ENCODE measurements at regions not wholly inside any gene's neighbourhood (a gene's known extent, or its start where the extent isn't known, plus 50 kb on each side); places are given as distances from the start of the nearest gene placed in this dataset.
"Not testable (repeated sequence)": the region's sequence is repeated elsewhere in the genome, so short reads cannot be mapped to it uniquely, and the experiment has no call there.

DNA sequence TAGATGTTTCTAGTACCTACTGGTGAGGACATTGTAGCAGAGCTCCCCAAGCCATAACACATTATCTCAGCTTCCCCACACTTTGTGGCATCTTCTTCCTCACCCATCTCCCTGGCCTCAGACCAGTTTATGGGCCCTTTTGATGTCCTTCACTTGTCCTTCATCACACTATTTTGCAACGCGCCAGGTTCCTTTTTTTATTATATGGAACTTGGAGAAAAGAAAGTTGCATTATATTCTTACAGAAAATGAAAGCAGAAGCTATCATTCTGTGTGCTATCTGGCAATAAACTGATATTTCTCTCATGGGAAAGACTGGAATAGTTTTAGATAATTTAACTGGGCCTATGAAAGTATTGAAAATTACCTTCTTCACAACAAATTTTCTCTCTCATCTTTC, 196.9 kb upstream of the ETV3 start:
- no peaks in the 10 kb centered on the region for H3K36me3 ChIP-seq (ENCODE audit: control insufficient read depth, insufficient read depth, low read length)
- TF ChIP-seq, protein P1, sequence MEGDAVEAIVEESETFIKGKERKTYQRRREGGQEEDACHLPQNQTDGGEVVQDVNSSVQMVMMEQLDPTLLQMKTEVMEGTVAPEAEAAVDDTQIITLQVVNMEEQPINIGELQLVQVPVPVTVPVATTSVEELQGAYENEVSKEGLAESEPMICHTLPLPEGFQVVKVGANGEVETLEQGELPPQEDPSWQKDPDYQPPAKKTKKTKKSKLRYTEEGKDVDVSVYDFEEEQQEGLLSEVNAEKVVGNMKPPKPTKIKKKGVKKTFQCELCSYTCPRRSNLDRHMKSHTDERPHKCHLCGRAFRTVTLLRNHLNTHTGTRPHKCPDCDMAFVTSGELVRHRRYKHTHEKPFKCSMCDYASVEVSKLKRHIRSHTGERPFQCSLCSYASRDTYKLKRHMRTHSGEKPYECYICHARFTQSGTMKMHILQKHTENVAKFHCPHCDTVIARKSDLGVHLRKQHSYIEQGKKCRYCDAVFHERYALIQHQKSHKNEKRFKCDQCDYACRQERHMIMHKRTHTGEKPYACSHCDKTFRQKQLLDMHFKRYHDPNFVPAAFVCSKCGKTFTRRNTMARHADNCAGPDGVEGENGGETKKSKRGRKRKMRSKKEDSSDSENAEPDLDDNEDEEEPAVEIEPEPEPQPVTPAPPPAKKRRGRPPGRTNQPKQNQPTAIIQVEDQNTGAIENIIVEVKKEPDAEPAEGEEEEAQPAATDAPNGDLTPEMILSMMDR (conservative IDR thresholded peaks at IDR 0.05), result no peak
- no peaks in the 10 kb centered on the region for H3K27me3 ChIP-seq (ENCODE audit: control insufficient read depth, insufficient read depth, low read length, poor library complexity, severe bottlenecking)
- peaks cover 18% of the 10 kb centered on the region for H3K9me3 ChIP-seq (ENCODE audit: control insufficient read depth, low read length)
- WGBS, 2 experiments (ENCODE audit: insufficient coverage in 1 of 2, insufficient read length in 1 of 2), result 93 to 100% methylated on average over 2 of the region's 2 CpGs
- no peak for DNase-seq
- H3K4me1 ChIP-seq (ENCODE audit: control insufficient read depth, insufficient read depth, low read length), result peaks cover 3% of the 10 kb centered on the region
- H3K4me1 Mint-ChIP-seq, result no peaks in the 10 kb centered on the region
- H3K27me3 Mint-ChIP-seq (ENCODE audit: insufficient read depth), result peaks cover 7% of the 10 kb centered on the region
- H3K27ac Mint-ChIP-seq, result no peak overlapping the region
- peaks cover 26% of the 10 kb centered on the region for H3K9me3 Mint-ChIP-seq
- no peak overlapping the region for H3K4me3 ChIP-seq (ENCODE audit: low read length)
- no peak overlapping the region for H3K9ac ChIP-seq (ENCODE audit: extremely low read depth, low read length, poor library complexity, severe bottlenecking)
- H3K4me3 Mint-ChIP-seq, result no peak overlapping the region
- H3K36me3 Mint-ChIP-seq (ENCODE audit: low read depth), result no peaks in the 10 kb centered on the region
- no peak overlapping the region for H3K27ac ChIP-seq (ENCODE audit: low read depth, low read length)

DNA sequence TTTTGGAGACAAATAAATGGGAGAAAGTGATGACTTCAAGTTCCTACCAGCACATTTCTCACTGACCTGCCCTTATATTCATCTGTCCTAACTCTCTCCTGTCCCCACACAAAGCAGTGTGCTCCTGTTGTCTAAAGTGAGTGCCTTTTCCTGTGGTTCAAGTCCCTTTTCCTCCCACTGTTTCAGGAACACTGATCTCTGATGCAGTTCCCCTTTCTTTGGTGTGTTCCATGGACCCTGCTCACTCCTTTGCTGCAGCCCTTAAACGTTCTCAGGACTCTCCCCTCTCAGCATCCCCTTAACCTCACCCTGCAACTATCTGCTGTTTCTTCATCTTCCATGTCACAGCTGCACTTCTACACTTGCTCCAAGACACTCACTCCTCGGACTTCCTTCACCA, 195.8 kb upstream of the ETV3 start:
- no peak overlapping the region for H3K27ac Mint-ChIP-seq
- Histone ChIP-seq H3K36me3 (ENCODE audit: control insufficient read depth, insufficient read depth, low read length) (no peaks in the 10 kb centered on the region), H3K27ac (ENCODE audit: low read depth, low read length) (no peak overlapping the region), H3K9me3 (ENCODE audit: control insufficient read depth, low read length) (peaks cover 27% of the 10 kb centered on the region), H3K4me3 (ENCODE audit: low read length) (no peak overlapping the region), H3K9ac (ENCODE audit: extremely low read depth, low read length, poor library complexity, severe bottlenecking) (no peak overlapping the region), H3K27me3 (ENCODE audit: control insufficient read depth, insufficient read depth, low read length, poor library complexity, severe bottlenecking) (no peaks in the 10 kb centered on the region), H3K4me1 (ENCODE audit: control insufficient read depth, insufficient read depth, low read length) (peaks cover 3% of the 10 kb centered on the region)
- TF ChIP-seq, protein P1 (conservative IDR thresholded peaks at IDR 0.05), result no peak
- 83 to 88% methylated on average over 2 of the region's 2 CpGs for WGBS, 2 experiments (ENCODE audit: insufficient coverage in 1 of 2, insufficient read length in 1 of 2)
- H3K36me3 Mint-ChIP-seq (ENCODE audit: low read depth), result no peaks in the 10 kb centered on the region
- no peak for DNase-seq
- H3K4me1 Mint-ChIP-seq, result no peaks in the 10 kb centered on the region
- no peak overlapping the region for H3K4me3 Mint-ChIP-seq
- H3K27me3 Mint-ChIP-seq (ENCODE audit: insufficient read depth), result peaks cover 7% of the 10 kb centered on the region
- peaks cover 25% of the 10 kb centered on the region for H3K9me3 Mint-ChIP-seq

DNA sequence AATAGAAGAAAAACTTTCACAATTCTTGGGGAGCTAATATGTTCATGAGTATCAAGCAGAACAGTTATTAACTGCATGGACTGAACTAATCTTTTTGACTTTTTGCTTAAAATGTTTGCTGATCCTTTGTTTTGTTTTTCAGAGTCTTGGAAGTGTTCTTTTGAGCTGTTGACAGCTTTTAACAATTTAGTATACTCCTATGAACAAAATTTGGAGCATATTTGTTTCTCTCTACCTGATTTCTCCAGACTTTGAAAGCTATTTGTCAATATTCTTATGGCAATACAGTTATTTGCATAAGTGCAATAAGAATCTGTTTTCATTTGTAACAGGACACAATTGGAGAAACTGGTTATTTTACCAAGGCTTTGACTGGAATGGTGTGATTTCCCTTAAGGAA, 192.0 kb upstream of the ETV3 start:
- H3K27ac ChIP-seq (ENCODE audit: low read depth, low read length); H3K27me3 Mint-ChIP-seq (ENCODE audit: insufficient read depth); H3K9ac ChIP-seq (ENCODE audit: extremely low read depth, low read length, poor library complexity, severe bottlenecking); H3K4me1 ChIP-seq (ENCODE audit: control insufficient read depth, insufficient read depth, low read length); DNase-seq; H3K27me3 ChIP-seq (ENCODE audit: control insufficient read depth, insufficient read depth, low read length, poor library complexity, severe bottlenecking); H3K36me3 ChIP-seq (ENCODE audit: control insufficient read depth, insufficient read depth, low read length); H3K27ac Mint-ChIP-seq; H3K36me3 Mint-ChIP-seq (ENCODE audit: low read depth); H3K4me3 Mint-ChIP-seq: not testable (repeated sequence)
- peak overlapping the region; percentile 47 for H3K4me3 ChIP-seq (ENCODE audit: low read length)
- peaks cover 13% of the 10 kb centered on the region for H3K9me3 Mint-ChIP-seq
- H3K9me3 ChIP-seq (ENCODE audit: control insufficient read depth, low read length), result peaks cover 22% of the 10 kb centered on the region
- H3K4me1 Mint-ChIP-seq, result peaks cover 18% of the 10 kb centered on the region

DNA sequence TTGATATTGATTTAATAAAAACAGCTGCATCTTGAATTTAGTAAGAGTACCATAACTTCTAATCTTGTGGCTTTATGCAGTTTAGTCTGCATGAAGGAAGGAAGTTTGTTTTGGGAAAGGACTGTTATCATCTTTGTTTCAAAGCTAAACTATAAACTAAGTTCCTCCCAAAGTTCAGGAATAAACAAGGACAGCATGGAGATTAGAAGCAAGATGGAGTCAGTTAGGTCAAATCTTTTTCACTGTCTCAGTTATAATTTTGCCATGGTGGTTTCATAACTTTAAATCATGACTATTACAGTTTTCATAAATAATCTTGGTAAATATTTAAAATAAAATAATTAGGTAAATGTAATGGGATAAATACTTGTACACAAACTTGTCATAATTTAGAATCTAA, 189.9 kb upstream of the ETV3 start:
- H3K27me3 Mint-ChIP-seq (ENCODE audit: insufficient read depth); H3K36me3 Mint-ChIP-seq (ENCODE audit: low read depth); H3K36me3 ChIP-seq (ENCODE audit: control insufficient read depth, insufficient read depth, low read length); DNase-seq; H3K4me3 ChIP-seq (ENCODE audit: low read length); H3K4me1 ChIP-seq (ENCODE audit: control insufficient read depth, insufficient read depth, low read length); H3K9ac ChIP-seq (ENCODE audit: extremely low read depth, low read length, poor library complexity, severe bottlenecking); H3K27ac ChIP-seq (ENCODE audit: low read depth, low read length); H3K4me3 Mint-ChIP-seq; H3K27ac Mint-ChIP-seq; H3K27me3 ChIP-seq (ENCODE audit: control insufficient read depth, insufficient read depth, low read length, poor library complexity, severe bottlenecking): not testable (repeated sequence)
- Mint-ChIP-seq H3K9me3 (peaks cover 13% of the 10 kb centered on the region), H3K4me1 (peaks cover 21% of the 10 kb centered on the region)
- peaks cover 22% of the 10 kb centered on the region for H3K9me3 ChIP-seq (ENCODE audit: control insufficient read depth, low read length)

Measured in endodermal cell (in vitro differentiated cells).